Right cardiac atrium (tissue), 5 donors: ENCODE measurements at regions not wholly inside any gene's neighbourhood (a gene's known extent, or its start where the extent isn't known, plus 50 kb on each side); places are given as distances from the start of the nearest gene placed in this dataset.
"Not testable (repeated sequence)": the region's sequence is repeated elsewhere in the genome, so short reads cannot be mapped to it uniquely, and the experiment has no call there.

ENCODE experiments used
- ATAC-seq, 2 donors: fragments of 200-7000 bp; cut with Tn5 transposase; one replicate each; pipeline versions ENCODE4 v1.8.0 to v1.9.1; 2020; ENCODE audit warnings: moderate library complexity in 2 of 2, mild to moderate bottlenecking in 1 of 2
- DNase-seq, 3 donors: peaks; one replicate each; pipeline ENCODE4 v3.0.0-alpha.2; 2020
- H3K27ac ChIP-seq: one replicate; pipeline ENCODE4 v1.5.1; 2013; ENCODE audit warnings: mild to moderate bottlenecking, low read length, control low read depth, moderate library complexity
- H3K27me3 ChIP-seq: one replicate; pipeline ENCODE4 v1.6.1; 2013; ENCODE audit not compliant: control insufficient read depth, insufficient read depth
- H3K4me1 ChIP-seq: one replicate; pipeline ENCODE4 v1.6.1; 2013; ENCODE audit warnings: low read length; ENCODE audit not compliant: control insufficient read depth, insufficient read depth
- H3K4me3 ChIP-seq: one replicate; pipeline ENCODE4 v1.5.1; 2013; ENCODE audit warnings: low read length, control low read depth
- H3K9me3 ChIP-seq: one replicate; pipeline ENCODE4 v1.6.1; 2013; ENCODE audit warnings: low read length; ENCODE audit not compliant: control insufficient read depth
- WGBS: extraction: QIAGEN DNeasy Blood & Tissue Kit; methylation state at CpG from one replicate; pipeline ENCODE4 v1.1.7; 2013; 5-methylcytosine and 5-hydroxymethylcytosine counted together
- intact Hi-C, 4 donors: fragments of 100-400 bp; cut with DNase I; formaldehyde crosslinking; loops; one replicate each; pipeline versions ENCODE4 v1.11.0 to v1.14.0; 2022 to 2023
- donor health status: healthy with polysubstance abuse.
- donor health status: DM: no; HTN: yes; CAD: no.
- donor health status: DM: no; HTN: no; CAD: no.
- donor health status: DM: no; HTN: yes; CAD: no; lungs with severe emphysema.
- donor health status: DM: yes; HTN: yes; CAD: no.

DNA sequence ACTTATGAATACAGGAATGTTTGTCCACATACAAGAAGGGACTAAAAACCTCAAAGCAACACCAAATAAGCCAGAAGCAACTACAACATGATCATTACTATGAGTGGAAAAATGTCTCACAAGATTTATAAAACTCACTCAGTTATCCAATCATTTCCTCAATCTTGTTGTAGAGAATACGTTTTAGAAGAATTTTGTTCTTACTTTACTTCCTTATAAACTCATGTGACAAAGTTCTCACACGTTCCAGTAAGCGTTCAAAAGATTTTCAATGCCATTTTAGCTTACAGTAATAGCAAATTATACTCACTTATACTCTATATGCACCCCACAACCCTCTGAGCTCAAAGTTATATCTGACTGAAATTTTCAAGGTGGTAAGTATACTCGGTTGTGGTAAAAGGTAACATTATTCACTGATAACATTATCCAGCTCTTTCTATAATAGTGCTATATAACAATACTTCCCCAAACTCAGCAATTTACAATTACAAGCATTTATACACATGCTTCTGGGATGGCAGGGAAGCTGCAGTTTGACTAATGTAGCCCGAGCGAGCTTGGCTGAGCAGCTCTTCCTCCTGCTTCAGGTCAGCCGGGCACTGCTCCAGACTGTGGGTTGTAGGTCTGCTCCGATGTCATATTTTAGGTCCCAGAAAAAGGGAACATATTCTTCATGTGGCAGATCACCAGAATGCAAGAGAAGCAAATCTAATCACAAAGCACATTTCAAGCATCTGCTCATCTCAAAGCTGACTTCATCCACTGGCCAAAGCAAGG is 226.3 kb downstream of the RCHY1 start:
- H3K9me3 ChIP-seq = no peaks in the 10 kb centered on the region
- ATAC-seq (no peak), DNase-seq (no peak)
- H3K27ac ChIP-seq = no peak overlapping the region
- no peaks in the 10 kb centered on the region for H3K4me1 ChIP-seq
- no peak overlapping the region for H3K4me3 ChIP-seq
- H3K27me3 ChIP-seq = no peaks in the 10 kb centered on the region
- WGBS = 72% methylated on average over 8 of the region's 8 CpGs
- intact Hi-C loops = loop anchor here in 1 of 4 donors (10.0 kb wide), 1 partner anchor 413 kb away; no protein-coding TSS in a partner anchor

DNA sequence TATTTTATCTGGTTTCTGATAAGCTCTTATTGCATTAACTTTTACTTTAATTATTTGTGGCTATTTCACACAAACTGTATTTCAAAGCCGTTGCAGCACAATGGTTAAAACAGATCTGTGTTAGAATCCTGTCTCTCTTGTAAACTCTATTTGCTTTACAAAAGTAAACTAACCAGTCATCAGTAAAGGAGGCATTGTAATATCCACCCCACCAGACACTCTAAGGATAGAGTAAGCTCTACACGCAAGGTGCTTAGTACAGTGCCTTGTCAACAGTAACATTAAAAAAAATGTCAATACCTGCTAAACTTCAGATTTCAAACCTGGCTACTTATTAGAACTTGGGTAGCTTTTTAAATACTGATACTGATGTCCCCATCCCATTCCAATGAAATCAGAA is 228.4 kb downstream of the RCHY1 start:
- no peak overlapping the region for H3K27ac ChIP-seq
- WGBS = 88% methylated on average over 2 of the region's 2 CpGs
- H3K27me3 ChIP-seq = no peaks in the 10 kb centered on the region
- intact Hi-C loops = loop anchor here in 1 of 4 donors (10.0 kb wide), 1 partner anchor 411 kb away; no protein-coding TSS in a partner anchor
- no peaks in the 10 kb centered on the region for H3K9me3 ChIP-seq
- no peaks in the 10 kb centered on the region for H3K4me1 ChIP-seq
- no peak for ATAC-seq
- H3K4me3 ChIP-seq = no peak overlapping the region
- DNase-seq = no peak

DNA sequence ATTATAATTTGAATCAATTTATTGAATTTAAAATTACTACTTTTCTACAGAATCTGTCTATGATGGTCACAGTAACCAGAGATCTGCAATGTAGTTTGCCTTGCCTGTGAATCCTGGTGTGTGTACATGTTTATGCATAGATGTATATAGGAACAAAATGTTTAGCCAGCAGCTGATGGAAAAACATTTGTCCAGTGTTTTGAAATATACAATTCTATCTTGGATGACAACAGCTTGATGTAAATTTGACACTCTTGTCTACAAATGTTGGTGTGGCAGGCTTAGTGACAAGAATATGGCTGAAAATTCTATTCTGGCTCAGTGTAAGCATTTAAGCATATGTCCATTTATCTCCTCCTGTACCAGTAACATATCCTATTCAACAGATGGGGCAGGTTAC is 229.4 kb downstream of the RCHY1 start:
- Histone ChIP-seq H3K4me3 (no peak overlapping the region), H3K9me3 (no peaks in the 10 kb centered on the region), H3K4me1 (no peaks in the 10 kb centered on the region), H3K27me3 (no peaks in the 10 kb centered on the region), H3K27ac (no peak overlapping the region)
- no peak for DNase-seq
- intact Hi-C loops = loop anchor here in 1 of 4 donors (10.0 kb wide), 1 partner anchor 410 kb away; no protein-coding TSS in a partner anchor
- no peak for ATAC-seq

DNA sequence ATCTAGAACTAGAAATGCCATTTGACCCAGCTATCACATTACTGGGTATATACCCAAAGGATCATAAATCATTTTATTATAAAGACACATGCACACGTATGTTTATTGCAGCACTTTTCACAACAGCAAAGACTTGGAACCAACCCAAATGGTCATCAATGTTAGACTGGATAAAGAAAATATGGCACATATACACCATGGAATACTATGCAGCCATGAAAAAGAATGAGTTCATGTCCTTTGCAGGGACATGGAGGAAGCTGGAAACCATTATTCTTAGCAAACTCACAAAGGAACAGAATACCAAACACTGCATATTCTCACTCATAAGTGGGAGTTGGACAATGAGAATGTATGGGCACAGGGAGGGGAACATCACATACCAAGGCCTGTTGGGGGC is 233.7 kb downstream of the RCHY1 start:
- intact Hi-C loops = loop anchor here in 1 of 4 donors (10.0 kb wide), 1 partner anchor 406 kb away; no protein-coding TSS in a partner anchor
- H3K27ac ChIP-seq, H3K4me1 ChIP-seq, ATAC-seq, DNase-seq, H3K9me3 ChIP-seq, H3K27me3 ChIP-seq, H3K4me3 ChIP-seq: not testable (repeated sequence)
- 95% methylated on average over 1 of the region's 1 CpG for WGBS

DNA sequence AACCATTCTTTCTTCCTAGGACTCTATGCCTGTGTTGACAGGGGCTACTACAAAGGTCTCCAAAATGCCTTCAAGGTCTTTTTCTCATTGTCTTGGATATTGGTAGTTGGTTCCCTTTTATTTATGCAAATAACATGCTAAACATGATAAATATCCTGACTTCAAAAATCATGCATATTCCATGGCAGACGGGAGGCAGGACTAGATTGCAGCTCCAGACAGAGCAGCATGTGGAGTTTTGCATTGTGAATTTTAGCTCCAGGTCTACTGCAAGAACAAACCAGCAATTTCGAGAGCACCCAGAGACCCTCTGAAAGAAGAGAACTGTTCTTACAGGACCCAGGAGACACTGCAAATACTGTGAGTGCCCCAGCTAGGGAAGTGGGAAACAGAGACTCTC is 254.9 kb downstream of the RCHY1 start:
- H3K27ac ChIP-seq = no peak overlapping the region
- H3K4me3 ChIP-seq = no peak overlapping the region
- no peaks in the 10 kb centered on the region for H3K9me3 ChIP-seq
- DNase-seq = no peak
- WGBS = 85% methylated on average over 2 of the region's 2 CpGs
- no peaks in the 10 kb centered on the region for H3K4me1 ChIP-seq
- H3K27me3 ChIP-seq = no peaks in the 10 kb centered on the region
- intact Hi-C loops = no loop called here
- ATAC-seq = no peak

DNA sequence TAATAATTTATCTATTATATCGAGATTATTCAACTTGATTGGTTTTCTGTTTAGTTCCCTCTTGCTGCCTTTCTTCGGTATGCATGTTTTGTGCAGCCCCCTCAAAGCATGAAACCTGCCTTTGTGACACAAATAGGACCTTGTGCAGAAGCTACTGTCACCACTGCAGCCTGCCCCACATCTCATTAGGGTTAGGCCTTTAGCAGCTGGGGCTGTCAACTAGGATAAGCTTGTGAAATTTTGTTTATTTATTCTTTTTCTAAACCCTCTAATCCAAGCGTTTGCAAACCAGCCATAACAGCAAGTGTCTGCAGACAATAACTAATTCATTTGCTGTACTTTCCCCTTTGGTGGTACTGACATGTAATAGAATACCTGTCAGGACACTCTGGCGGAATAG is 258.9 kb downstream of the RCHY1 start:
- no peak overlapping the region for H3K27ac ChIP-seq
- DNase-seq = no peak
- no peaks in the 10 kb centered on the region for H3K9me3 ChIP-seq
- intact Hi-C loops = no loop called here
- ATAC-seq = no peak
- H3K4me3 ChIP-seq = no peak overlapping the region
- 72% methylated on average over 4 of the region's 4 CpGs for WGBS
- H3K4me1 ChIP-seq = no peaks in the 10 kb centered on the region
- no peaks in the 10 kb centered on the region for H3K27me3 ChIP-seq

DNA sequence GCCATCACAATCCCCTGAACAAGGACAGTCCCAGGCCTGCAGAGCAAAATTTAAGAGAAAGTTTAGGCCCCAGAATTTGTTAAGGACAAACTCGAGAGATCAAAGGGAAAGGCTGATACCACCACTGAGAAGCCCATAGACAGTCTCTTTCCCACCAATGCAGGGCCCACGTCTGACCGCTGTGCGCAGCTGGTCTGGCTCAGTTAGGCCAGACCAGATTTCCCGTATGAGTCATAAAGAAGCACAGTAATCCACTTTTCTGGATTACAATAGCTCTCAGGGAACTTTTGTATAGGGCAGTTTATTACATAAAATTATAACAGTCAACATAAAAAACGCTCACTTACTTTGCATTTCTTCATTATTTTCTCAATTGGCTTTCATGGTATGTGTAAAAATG is 259.5 kb downstream of the RCHY1 start:
- H3K9me3 ChIP-seq = no peaks in the 10 kb centered on the region
- H3K4me3 ChIP-seq = no peak overlapping the region
- no peaks in the 10 kb centered on the region for H3K27me3 ChIP-seq
- intact Hi-C loops = no loop called here
- no peaks in the 10 kb centered on the region for H3K4me1 ChIP-seq
- peak in 1 of 3 donors; percentile 11 for DNase-seq
- WGBS = 68% methylated on average over 6 of the region's 6 CpGs
- no peak overlapping the region for H3K27ac ChIP-seq
- peak in 1 of 2 donors; percentile 41 for ATAC-seq

DNA sequence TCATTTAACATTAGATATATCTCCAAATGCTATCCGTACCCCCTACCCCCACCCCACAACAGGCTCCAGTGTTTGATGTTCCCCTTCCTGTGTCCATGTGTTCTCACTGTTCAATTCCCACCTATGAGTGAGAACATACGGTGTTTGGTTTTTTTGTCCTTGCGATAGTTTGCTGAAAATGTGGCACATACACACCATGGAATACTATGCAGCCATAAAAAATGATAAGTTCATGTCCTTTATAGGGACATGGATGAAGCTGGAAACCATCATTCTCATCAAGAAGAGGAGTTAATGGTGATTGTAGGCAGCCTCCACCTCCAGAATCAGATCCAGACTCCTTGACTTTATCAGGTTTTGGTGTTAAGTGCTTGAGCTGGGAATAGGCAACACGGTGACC is 261.1 kb downstream of the RCHY1 start:
- H3K27me3 ChIP-seq, H3K4me3 ChIP-seq, H3K4me1 ChIP-seq, ATAC-seq, H3K27ac ChIP-seq, intact Hi-C loops, DNase-seq, H3K9me3 ChIP-seq: not testable (repeated sequence)
- 71% methylated on average over 4 of the region's 4 CpGs for whole genome bisulfite sequencing

DNA sequence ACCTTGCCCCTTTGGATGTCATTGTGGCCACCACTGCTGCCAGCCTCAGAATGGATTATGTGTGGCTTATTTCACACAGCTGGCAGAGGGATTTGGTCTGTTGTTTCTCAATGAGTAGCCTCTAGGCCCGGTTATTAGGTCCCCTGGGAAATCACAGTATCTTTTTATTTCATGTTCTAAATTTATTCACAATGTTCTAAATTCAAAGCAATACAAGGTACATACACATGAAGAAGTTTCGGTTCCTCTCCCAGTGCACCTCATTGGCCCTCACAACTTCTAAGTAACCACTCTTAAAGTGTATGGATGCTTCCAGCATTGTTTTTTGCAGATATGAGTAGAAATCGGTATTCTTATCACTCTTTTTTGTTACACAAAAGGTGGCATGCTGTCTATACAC is 262.7 kb downstream of the RCHY1 start:
- ATAC-seq = no peak
- intact Hi-C loops = no loop called here
- 70% methylated on average over 3 of the region's 3 CpGs for WGBS
- Histone ChIP-seq H3K9me3 (no peaks in the 10 kb centered on the region), H3K4me1 (no peaks in the 10 kb centered on the region), H3K4me3 (no peak overlapping the region), H3K27me3 (no peaks in the 10 kb centered on the region), H3K27ac (no peak overlapping the region)
- no peak for DNase-seq

DNA sequence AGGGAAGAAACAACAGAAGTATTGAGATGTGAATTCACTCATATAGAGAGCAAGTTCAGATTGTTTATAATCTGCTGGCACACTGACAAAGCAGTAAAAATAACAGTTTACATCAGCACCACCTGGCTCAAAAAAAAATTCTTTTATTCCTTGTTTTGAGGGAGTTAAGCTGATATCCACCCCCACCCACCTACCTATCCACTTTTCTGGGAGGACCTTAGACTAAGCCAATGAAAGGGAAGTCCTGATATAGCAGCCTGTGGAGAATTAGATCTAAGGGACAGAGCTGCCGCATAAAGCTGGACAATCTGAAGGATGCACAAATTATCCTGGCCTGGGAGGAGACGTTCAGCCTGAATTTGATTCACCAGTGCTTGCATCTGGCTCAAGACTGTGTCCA is 264.5 kb downstream of the RCHY1 start:
- intact Hi-C loops = no loop called here
- Histone ChIP-seq H3K4me3 (no peak overlapping the region), H3K9me3 (no peaks in the 10 kb centered on the region), H3K27me3 (no peaks in the 10 kb centered on the region), H3K27ac (no peak overlapping the region), H3K4me1 (no peaks in the 10 kb centered on the region)
- DNase-seq (no peak), ATAC-seq (no peak)
- 78% methylated on average over 2 of the region's 2 CpGs for WGBS

DNA sequence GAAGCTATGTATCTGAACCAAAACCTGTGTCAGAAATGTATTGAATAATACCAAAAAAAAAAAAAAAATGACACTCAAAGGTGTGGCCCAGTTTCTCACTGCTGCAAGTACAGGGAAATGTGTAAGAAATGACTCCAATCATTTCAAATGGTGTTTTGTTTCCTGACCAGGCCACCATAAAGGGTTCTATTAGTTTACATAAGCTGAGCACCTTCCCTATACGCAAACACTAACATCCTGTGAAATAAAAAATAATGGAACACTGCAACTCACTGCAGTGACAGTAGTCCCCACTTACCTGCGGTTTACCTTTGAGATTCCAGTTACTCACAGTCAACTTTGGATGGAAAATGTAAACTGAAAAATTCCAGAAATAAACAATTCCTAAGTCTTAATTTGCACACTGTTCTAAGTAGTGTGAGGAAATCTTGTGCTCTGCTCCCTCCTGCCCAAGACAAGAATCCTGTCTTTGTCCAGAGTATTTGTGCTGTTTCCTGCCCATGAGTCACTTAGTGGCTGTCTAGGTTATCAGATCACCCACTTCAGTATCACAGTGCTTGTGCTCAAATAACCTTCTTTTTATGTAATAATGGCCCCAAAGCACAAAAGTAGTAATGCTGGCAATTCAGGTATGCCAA is 265.3 kb downstream of the RCHY1 start:
- intact Hi-C loops = no loop called here
- H3K9me3 ChIP-seq = no peaks in the 10 kb centered on the region
- no peaks in the 10 kb centered on the region for H3K27me3 ChIP-seq
- H3K4me3 ChIP-seq = no peak overlapping the region
- no peak overlapping the region for H3K27ac ChIP-seq
- DNase-seq (no peak), ATAC-seq (no peak)
- H3K4me1 ChIP-seq = no peaks in the 10 kb centered on the region
- 61% methylated on average over 2 of the region's 2 CpGs for WGBS
